DOHH2 (cell line): ENCODE measurements at regions not wholly inside any gene's neighbourhood (a gene's known extent, or its start where the extent isn't known, plus 50 kb on each side); places are given as distances from the start of the nearest gene placed in this dataset.

Source experiments
- CTCF ChIP-seq: fragments of 200-600 bp; sonication (generic); IDR thresholded peaks from one replicate; pipeline ENCODE4 v1.5.1; 2014; ENCODE audit warnings: antibody characterized with exemption, mild to moderate bottlenecking, low read depth, low read length; ENCODE audit not compliant: poor library complexity, severe bottlenecking
- EZH2phosphoT487 ChIP-seq: fragments of 200-600 bp; sonication (generic); IDR thresholded peaks from 2 replicates; pipeline ENCODE4 v1.6.1; 2017; ENCODE audit warnings: borderline replicate concordance, mild to moderate bottlenecking, antibody characterized with exemption, low read length, moderate library complexity, mixed read lengths

DNA sequence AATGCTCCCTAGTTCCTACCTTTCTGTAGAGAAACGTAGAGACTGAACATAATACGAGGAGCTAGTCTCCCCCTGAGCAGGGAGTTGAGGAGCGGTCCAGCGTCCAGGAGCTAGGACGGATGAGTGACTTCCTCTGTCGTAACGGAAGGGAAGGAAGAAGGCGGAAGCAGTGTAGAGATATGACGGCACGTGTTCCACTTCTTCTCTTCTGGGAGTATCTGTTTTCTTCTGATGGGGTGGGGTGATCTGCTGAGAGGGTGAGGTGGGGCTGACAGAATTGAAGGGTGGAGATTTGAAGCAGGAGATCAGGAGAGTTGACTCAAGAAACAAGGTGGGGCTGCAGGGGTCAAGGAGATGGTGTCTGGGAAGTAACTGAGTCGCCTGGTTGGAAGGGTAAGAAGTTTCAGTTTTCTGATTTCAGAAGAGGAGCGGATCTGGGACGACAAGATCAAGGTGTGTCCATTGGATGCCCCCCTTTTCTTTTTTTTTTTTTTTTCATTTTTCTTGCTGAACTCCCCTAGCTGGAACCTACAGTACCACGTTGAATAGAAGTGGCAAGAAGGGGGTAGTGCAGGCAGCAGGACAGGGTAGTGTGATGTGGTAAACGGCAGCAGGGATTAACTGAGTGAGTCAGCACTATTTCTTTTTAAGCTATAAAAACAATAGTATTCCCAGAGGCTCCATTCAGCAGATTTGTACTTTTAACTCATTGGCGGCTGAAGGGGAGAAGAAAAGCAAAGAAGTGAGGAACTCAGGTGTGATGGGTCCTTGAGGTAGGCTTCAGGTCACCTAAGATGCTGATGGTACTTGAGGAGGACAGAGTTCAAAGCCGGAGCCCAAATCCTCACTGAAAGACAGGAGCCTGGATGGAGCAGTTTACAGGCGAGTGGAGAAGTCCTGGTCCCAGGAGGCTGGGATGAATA is 50.8 kb upstream of the SETD7 start:
- no peak for TF ChIP-seq CTCF
- no peak for TF ChIP-seq EZH2phosphoT487
